ENCODE measurements at regions not wholly inside any gene's neighbourhood (a gene's known extent, or its start where the extent isn't known, plus 50 kb on each side); places are given as distances from the start of the nearest gene placed in this dataset.

DNA sequence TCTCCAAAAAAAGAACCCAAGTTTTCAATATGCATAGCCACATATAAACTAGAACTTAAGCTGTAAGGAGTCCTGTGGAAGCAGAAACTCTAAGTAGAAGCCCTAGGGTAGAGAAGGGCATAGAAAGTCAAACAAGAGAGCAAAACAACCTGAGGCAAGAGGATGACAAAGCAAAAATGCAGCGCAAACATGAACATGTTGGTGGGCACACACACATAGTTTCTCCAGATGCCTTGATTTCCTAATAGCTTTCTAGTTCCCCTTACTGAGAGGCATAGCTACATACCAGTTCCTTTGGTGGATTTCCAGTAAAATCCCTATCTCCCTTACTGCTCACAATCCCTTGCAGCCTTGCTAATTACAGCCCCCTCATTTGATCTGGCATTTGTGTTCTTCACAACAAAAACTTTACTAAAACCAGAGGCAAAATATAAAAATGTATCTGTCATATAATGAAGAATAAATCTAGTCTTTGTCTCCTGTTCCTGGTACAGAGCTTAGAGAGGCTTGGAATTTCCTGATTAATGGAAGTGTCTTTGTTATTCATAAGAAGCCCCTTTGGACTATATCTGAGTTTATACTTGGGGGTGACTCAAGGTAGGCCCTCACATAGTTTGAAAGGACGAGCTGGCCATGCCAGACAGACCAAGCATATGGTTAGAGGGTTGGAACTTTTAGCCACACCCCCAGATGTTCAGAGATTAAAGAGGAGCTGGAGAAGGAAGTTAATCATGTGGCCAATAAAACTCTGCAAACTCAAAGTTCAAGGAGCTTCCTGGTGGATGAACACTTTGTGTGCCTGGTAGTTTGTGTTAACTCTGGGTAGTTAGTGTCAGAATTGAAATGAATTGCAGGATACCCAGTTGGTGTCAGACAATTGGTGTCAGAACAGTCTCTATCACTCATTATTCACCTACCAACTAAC lies 52.7 kb upstream of the ZCCHC13 start:
- intact Hi-C loops (cut with micrococcal nuclease; ENCODE audit: unreplicated experiment) = no loop called here
- no TSS peak for BruUV-seq (replicated peaks)
- Histone ChIP-seq H3K9me2 (ENCODE audit: insufficient read depth, low read length) (no peaks in the 10 kb centered on the region), H3K27ac (ENCODE audit: low read depth, low read length, poor library complexity, severe bottlenecking) (no peak overlapping the region), H3K4me3 (ENCODE audit: low read depth, low read length, poor library complexity, severe bottlenecking) (no peak overlapping the region), H3K9me3 (ENCODE audit: low read length) (no peaks in the 10 kb centered on the region), H4K20me1 (ENCODE audit: insufficient read depth, low read length) (no peaks in the 10 kb centered on the region), H3K4me1 (ENCODE audit: insufficient read depth, low read length, poor library complexity, severe bottlenecking) (no peaks in the 10 kb centered on the region), H3K36me3 (ENCODE audit: insufficient read depth, low read length) (peaks cover 9% of the 10 kb centered on the region), H2AFZ (ENCODE audit: low read length) (no peak overlapping the region), H3K4me2 (ENCODE audit: low read length) (no peak overlapping the region), H3K79me2 (ENCODE audit: insufficient read depth, low read depth, low read length) (no peaks in the 10 kb centered on the region)
- no peak for TF ChIP-seq EZH2phosphoT487 (IDR thresholded peaks at IDR 0.05; ENCODE audit: borderline replicate concordance, low read depth, low read length)
- no peak for TF ChIP-seq CTCF (conservative IDR thresholded peaks at IDR 0.05; ENCODE audit: low read length)
- CTCF ChIA-PET (ENCODE audit: unreplicated experiment) = no interaction called here
- POLR2A ChIA-PET = no interaction called here
- no peak for DNase-seq (ENCODE audit: low spot score)

DNA sequence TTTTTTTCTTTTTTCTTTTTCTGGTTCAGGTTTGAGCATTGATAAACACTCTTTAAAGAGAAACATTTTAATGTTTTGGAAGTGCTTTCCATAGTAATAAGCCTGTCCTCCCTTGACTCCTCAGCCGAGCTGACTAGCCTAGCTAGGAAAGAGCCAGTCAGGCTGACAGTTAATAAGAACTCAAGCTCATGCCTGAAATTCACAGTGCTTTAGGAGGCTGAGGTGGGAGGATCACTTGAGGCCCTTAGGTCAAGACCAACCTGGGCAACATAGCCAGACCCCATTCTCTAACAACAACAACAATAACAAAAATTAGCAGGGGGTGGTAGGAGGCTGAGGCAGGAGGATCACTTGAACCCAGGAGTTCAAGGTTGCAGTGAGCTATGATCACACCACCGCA lies 53.4 kb upstream of the ZCCHC13 start:
- Histone ChIP-seq H4K20me1 (ENCODE audit: insufficient read depth, low read length) (no peaks in the 10 kb centered on the region), H3K4me2 (ENCODE audit: low read length) (no peak overlapping the region), H3K4me3 (ENCODE audit: low read depth, low read length, poor library complexity, severe bottlenecking) (no peak overlapping the region), H3K27ac (ENCODE audit: low read depth, low read length, poor library complexity, severe bottlenecking) (no peak overlapping the region), H2AFZ (ENCODE audit: low read length) (no peak overlapping the region), H3K79me2 (ENCODE audit: insufficient read depth, low read depth, low read length) (no peaks in the 10 kb centered on the region), H3K9me2 (ENCODE audit: insufficient read depth, low read length) (no peaks in the 10 kb centered on the region), H3K9me3 (ENCODE audit: low read length) (no peaks in the 10 kb centered on the region), H3K4me1 (ENCODE audit: insufficient read depth, low read length, poor library complexity, severe bottlenecking) (no peaks in the 10 kb centered on the region), H3K36me3 (ENCODE audit: insufficient read depth, low read length) (peaks cover 2% of the 10 kb centered on the region; the same call in 1 of the 2 replicates)
- no TSS peak for BruUV-seq (replicated peaks)
- intact Hi-C loops (cut with micrococcal nuclease; ENCODE audit: unreplicated experiment) = no loop called here
- ChIA-PET POLR2A (no interaction called here), CTCF (ENCODE audit: unreplicated experiment) (no interaction called here)
- DNase-seq (ENCODE audit: low spot score) = no peak
- TF ChIP-seq EZH2phosphoT487 (IDR thresholded peaks at IDR 0.05; ENCODE audit: borderline replicate concordance, low read depth, low read length) = no peak
- TF ChIP-seq CTCF (conservative IDR thresholded peaks at IDR 0.05; ENCODE audit: low read length) = no peak

GRCh38 chrX:74249963-74250362 lies 54.0 kb upstream of the ZCCHC13 start:
- Histone ChIP-seq H4K20me1 (ENCODE audit: insufficient read depth, low read length) (no peaks in the 10 kb centered on the region), H3K36me3 (ENCODE audit: insufficient read depth, low read length) (no peaks in the 10 kb centered on the region), H3K4me2 (ENCODE audit: low read length) (no peak overlapping the region), H2AFZ (ENCODE audit: low read length) (no peak overlapping the region), H3K4me1 (ENCODE audit: insufficient read depth, low read length, poor library complexity, severe bottlenecking) (no peaks in the 10 kb centered on the region), H3K27ac (ENCODE audit: low read depth, low read length, poor library complexity, severe bottlenecking) (no peak overlapping the region), H3K9me2 (ENCODE audit: insufficient read depth, low read length) (no peaks in the 10 kb centered on the region), H3K9me3 (ENCODE audit: low read length) (no peaks in the 10 kb centered on the region), H3K4me3 (ENCODE audit: low read depth, low read length, poor library complexity, severe bottlenecking) (no peak overlapping the region), H3K79me2 (ENCODE audit: insufficient read depth, low read depth, low read length) (no peaks in the 10 kb centered on the region)
- TF ChIP-seq EZH2phosphoT487 (IDR thresholded peaks at IDR 0.05; ENCODE audit: borderline replicate concordance, low read depth, low read length) = no peak
- TF ChIP-seq CTCF (conservative IDR thresholded peaks at IDR 0.05; ENCODE audit: low read length) = no peak
- DNase-seq (ENCODE audit: low spot score) = no peak
- BruUV-seq (replicated peaks) = no TSS peak
- POLR2A ChIA-PET = interaction anchor here (1.0 kb wide), 1 partner anchor 11 kb away, joined by 3 read pairs; no protein-coding TSS in a partner anchor
- intact Hi-C loops (cut with micrococcal nuclease; ENCODE audit: unreplicated experiment) = no loop called here
- CTCF ChIA-PET (ENCODE audit: unreplicated experiment) = no interaction called here
